Peyer's patch (tissue), 4 donors: ENCODE measurements at regions not wholly inside any gene's neighbourhood (a gene's known extent, or its start where the extent isn't known, plus 50 kb on each side); places are given as distances from the start of the nearest gene placed in this dataset.

Experiments
- CTCF ChIP-seq, 6 experiments: fragments of 450-650 bp in 4 of 6; fragments of 200-600 bp in 2 of 6; sonication (generic) in 1 of 6; IDR thresholded peaks; one replicate each; pipeline ENCODE4 v1.5.1; 2017 to 2019; ENCODE audit warnings: antibody characterized with exemption in 6 of 6, mild to moderate bottlenecking in 3 of 6, moderate library complexity in 1 of 6
- POLR2A ChIP-seq, 2 donors: fragments of 450-650 bp; IDR thresholded peaks; one replicate each; pipeline ENCODE4 v1.5.1; 2017; ENCODE audit warnings: antibody characterized with exemption in 2 of 2, mild to moderate bottlenecking in 2 of 2, moderate library complexity in 2 of 2

- no peak for TF ChIP-seq CTCF (IDR thresholded peaks at IDR 0.05)
- TF ChIP-seq POLR2A (IDR thresholded peaks at IDR 0.05), result no peak
Measured at GRCh38 chr7:27386581-27386980, 144.0 kb downstream of the EVX1 start.
